A204.1 (cell line): ENCODE measurements at regions not wholly inside any gene's neighbourhood (a gene's known extent, or its start where the extent isn't known, plus 50 kb on each side); places are given as distances from the start of the nearest gene placed in this dataset.

Source experiments
- FAIRE-seq: peaks from 2 replicates; lab custom pipeline; 2012; peaks lifted over from hg19 to GRCh38; lab: Jason Lieb, UNC

DNA sequence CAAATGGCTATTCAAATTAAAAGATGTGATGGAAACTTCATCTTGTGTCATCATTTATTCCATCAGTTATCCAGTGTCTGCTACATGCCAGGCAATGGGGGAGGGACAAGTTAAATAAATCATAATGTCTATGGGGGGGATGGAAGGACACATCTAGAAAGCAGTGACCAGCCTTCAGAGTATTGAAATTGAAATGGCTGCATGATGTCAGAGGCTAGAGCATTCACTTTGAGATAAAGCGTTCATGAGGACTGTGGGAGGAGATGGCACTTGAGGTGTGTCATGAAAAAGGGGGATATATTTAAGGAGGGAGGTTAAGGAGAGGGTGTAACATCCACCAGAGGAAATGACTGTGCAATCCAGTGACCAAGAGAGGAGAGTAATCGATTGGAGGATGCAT is 50.6 kb downstream of the SLIT2 start:
- no peak for FAIRE-seq

- no peak for FAIRE-seq
Measured at GRCh38 chr4:20305976-20306375, 54.3 kb downstream of the SLIT2 start.

DNA sequence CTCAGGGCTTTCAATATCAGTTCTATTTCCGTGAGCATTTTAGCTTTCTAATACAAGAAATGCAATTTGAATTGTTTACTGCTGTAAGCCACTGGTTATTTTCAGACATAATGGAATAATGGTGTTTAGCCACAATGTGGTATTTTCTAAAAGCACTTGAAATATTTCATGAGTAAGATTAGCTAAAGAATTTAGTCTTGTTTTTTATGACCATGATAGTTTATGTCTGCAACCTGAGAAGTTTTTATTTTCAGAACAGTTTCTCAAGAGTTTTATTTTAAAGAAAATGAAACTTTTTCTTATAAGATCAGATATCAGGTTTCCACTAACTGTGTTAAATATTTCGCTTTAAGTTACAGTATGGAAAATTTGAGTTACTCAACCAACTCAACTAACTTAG is 60.2 kb downstream of the SLIT2 start:
- no peak for FAIRE-seq

DNA sequence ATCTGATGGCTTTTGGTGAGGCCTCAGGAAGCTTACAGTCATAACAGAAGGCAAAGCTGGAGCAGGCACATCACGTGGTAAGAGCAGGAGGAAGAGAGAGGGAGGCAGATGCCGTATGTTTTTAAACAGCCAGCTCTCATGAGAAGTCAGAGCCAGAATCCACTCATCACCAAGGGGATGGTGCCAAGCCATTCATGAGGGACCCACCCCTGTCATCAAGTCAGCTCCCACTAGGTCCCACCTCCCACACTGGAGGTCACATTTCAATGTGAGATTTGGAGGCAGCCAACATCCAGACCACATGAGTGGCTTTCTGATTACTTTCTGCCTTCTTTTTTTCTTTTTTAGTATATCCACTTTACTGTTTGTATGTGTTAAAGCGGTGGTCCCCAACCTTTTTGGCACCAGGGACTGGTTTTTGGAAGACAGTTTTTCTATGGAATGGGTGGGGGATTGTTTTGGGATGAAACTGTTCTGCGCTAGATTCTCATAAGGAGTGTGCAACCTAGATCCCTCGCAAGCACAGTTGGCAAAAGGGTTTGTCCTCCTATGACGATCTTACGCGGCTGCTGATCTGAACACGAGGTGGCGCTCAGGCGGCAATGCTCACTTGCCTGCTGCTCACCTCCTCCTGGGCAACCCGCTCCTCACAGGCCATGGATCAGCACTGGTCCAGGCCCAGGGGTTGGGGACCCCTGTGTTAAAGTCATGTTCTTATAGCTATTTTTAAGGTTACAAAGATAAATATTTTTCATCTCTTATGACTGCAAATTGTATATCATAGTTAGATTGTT is 61.7 kb downstream of the SLIT2 start:
- no peak for FAIRE-seq

GRCh38 chr4:20317424-20317985 is 65.8 kb downstream of the SLIT2 start:
- no peak for FAIRE-seq

- no peak for FAIRE-seq
Measured at GRCh38 chr4:20318001-20318908, 66.5 kb downstream of the SLIT2 start.

GRCh38 chr4:20318909-20319277 is 67.2 kb downstream of the SLIT2 start:
- no peak for FAIRE-seq

DNA sequence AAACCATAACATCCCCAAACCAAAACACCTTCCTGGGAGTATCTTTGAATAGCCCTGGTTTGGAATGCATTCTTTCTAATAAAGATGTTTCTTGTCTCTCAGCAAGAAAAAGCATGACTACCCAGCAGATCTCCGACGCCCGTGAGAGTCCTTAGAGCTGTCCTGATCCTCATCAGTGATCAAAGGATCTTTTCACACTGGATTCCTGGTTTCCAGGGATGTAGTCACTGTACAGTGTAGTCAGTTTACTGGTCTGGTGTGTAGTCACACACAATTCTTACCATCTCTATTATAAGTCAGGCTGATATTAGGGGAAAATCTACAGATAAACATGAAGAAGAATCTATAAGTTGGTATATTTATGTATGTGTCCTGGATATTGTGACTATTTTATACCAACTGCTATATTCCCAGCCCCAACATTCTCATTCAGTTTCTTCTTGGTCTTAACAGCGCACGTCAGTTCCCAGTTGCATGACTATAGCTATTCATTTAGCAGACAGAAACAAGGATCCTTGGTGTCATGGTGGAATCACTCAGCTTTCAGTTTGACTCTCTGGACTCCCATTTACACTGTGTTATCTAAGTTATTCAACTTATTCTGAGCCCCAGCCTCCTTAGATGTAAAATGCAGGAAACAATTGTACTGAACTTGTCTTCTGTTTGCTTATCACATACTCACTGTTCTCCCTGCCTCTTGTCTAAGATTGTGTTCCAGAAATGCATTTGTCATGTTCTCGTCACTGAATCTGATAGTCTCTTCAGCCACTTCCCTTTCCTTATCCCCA is 68.3 kb downstream of the SLIT2 start:
- FAIRE-seq = no peak

GRCh38 chr4:20323991-20324390 is 72.3 kb downstream of the SLIT2 start:
- FAIRE-seq = no peak

DNA sequence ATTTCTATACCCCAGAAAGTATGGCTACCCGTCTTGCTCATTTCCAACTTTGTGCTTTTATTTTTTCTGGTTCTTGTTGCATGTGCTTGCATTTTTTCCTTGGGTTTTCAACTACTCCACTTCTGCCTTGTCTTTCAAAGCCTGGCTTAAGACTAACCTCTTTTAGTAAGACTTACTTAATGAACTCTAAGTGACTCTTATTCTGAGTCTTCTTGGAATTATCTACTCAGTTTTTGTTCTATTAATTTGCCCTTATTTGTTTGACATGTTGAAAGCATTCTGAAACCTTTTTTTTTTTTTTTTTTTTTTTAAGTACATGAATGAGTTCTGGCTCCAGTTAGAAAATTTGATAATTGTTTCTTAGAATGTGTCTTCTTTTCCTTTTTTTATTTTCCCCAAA is 74.8 kb downstream of the SLIT2 start:
- FAIRE-seq = no peak

DNA sequence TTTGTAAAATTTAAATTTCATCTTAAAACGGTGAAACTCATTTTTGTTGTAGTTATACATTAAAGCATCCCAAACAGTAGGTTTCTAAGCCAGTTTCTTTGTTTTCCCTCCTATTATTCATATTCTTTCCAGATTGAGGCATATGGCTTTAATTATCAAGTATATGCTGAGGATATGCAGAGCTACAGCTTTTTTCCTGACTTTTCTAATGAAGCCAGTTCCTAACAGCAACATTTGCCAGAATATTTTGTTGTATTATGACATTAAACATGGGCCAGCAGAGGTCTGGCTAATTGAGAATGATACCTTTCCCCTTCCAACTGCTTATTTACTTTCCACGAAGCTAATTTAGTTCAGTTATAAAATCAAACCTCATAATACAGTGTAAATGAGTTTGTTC is 75.3 kb downstream of the SLIT2 start:
- no peak for FAIRE-seq

DNA sequence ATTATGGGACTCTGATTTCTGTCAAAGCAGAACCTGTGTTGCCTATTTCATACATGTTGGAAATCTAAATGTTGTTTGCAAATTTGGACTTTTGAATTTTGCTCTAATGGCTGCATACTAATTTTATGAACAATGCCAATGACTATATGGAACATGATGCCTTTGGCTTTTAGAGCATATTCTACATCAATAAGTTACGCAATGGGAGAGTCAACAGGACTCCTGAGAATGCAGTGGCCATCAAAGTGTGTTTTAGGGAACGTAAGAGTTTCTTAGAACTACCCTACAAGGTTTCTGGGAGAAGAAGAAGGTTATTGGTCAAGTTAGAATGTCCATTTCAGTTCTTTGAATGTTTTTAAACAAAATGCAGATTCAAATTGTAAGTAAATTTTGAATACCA is 76.1 kb downstream of the SLIT2 start:
- no peak for FAIRE-seq

- no peak for FAIRE-seq
Measured at GRCh38 chr4:20331642-20332041, 79.9 kb downstream of the SLIT2 start.

DNA sequence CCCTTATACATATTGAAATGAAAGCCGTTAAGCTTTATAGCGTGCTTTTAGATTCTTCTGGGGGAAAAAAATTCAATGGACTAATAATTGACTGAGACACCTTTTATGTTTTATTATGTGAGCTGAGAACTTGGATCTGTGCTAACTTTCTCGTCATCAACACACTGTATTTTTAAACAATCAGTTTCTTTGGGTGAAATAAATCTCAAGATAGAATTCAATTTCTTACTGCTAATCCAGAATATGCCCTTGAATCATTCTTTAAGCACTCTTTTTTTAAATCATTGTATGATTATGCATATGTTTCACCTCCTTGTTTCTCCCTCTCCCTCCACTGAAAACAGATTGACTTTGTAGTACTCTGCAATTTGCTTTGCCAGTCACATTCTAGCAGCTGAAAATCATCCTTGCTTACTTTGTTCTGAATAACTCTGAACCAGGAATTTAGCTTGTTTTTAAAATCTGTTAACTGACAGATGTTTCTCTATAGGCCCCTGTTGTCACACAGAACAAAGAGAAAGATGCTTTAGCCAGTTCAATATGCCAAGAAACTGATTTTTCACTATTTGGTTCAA is 81.5 kb downstream of the SLIT2 start:
- no peak for FAIRE-seq

DNA sequence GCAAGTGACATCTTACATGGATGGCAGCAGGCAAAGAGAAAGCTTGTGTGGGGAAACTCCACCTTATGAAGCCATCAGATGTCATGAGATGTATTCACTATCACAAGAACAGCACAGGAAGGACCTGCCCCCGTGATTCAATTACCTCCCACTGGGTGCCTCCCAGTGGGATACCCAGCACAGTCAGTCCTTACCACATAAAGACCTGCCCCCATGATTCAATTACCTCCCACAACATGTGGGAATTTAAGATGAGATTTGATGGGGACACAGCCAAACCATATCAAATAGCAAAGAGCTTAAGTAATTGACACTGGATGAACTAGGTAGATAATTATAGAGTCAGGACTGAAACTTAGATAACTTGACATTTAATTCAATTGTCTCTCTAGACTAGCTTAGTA is 85.6 kb downstream of the SLIT2 start:
- FAIRE-seq = no peak

- no peak for FAIRE-seq
Measured at GRCh38 chr4:20338841-20339240, 87.1 kb downstream of the SLIT2 start.

DNA sequence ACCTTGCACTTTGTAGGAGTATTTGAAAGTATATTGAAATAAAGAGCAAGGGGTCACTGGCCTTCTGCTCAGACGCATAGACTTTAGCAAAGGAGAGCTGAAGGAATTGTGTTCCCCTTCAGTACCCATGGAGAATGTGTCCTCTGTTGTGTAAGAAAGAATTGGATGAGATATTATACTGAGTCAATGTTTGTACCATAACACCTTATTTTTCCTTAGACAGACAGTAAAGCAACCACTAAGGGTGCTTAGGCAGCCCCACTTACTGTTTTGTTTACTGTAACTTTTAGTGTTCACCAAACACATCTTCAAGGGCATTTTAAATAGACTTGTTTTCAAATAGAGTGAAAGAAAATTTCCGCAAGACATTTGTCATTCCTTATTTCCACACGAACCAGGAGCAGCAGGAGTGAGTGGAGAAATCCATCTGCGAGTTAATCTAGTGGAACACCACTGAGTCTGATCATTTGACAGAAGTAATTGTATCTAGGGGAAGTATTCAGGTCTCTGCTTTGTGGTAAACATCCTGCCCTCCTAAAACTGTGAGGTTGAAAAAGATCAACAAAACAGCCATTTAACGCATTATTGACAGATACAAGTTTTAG is 89.5 kb downstream of the SLIT2 start:
- no peak for FAIRE-seq

DNA sequence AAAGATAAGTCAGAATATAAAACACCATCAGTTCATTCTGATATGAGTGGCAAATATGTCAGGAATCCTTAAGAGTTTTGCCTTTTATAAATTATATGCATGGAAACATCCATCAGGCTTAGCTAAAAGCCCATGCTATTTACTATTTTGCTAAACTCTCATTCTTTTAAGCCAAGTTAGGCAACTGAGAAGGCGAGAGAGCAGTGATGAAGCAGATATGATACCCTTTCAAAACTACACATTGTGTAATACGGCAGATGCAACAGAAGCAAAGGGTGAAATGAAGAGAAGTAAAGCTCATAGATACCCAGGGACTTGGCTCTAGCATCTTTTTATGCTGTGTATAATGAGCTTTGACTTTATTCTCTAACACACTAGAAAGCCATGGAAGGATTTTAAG is 95.8 kb downstream of the SLIT2 start:
- FAIRE-seq = no peak

GRCh38 chr4:20348411-20348810 is 96.7 kb downstream of the SLIT2 start:
- no peak for FAIRE-seq

- FAIRE-seq = no peak
Measured at GRCh38 chr4:20351360-20352162, 99.9 kb downstream of the SLIT2 start.

DNA sequence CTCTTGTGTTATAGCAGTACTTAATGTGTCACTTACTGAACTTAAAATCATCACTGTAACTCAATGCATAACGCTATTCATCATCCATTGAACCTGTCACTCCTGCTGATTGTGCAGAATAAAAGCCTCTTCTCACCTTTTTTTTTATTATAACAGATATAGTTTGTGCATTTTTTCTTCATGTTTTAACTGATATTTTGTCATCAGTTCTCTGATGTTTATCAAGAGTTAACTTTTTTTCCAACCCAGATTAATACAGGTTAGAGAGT is 100.4 kb downstream of the SLIT2 start:
- no peak for FAIRE-seq
